ENCODE measurements at regions not wholly inside any gene's neighbourhood (a gene's known extent, or its start where the extent isn't known, plus 50 kb on each side); places are given as distances from the start of the nearest gene placed in this dataset.

- no peak for DNase-seq
Observed at GRCh38 chr6:92617721-92618120, 801.6 kb downstream of the EPHA7 start.

DNA sequence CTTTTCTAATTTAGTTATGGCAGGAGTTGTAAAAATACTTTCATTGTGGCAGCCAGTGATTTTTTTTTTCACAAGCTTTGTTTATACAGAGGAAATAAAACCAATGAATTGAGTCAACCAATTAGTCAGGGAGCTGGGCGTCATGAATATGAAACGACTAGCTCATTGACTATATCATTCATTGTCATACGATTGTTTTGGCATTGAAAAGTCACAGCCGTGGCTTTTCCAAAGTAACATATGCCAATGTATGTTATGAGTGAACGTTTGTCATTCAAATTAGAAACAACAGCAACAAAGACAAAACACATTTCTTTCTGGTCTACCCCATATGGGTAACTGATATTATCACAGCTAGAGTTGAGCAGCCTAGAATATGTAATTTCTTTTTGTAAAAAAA, 810.6 kb downstream of the EPHA7 start:
- DNase-seq, result no peak

- DNase-seq, result no peak
Observed at GRCh38 chr6:92593201-92593600, 826.2 kb downstream of the EPHA7 start.

DNA sequence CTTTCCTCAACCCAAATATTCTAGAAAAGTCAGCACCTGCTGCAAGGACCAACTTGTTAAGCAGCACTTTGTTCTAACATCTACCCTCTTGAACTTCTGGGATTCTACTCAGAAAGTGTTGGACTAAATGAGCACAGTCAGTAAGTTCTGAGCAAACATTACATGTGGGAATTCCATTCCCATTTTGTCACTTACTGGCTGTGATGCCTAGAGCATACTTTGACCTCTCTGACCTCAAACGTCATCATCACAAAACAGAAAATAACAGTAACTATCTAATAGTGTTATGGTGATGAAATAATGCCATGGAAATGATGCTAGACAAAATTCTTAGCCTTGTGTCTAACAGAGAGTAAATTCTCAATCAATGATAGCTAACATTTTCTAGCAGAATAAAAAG, 829.4 kb downstream of the EPHA7 start:
- DNase-seq, result no peak

DNA sequence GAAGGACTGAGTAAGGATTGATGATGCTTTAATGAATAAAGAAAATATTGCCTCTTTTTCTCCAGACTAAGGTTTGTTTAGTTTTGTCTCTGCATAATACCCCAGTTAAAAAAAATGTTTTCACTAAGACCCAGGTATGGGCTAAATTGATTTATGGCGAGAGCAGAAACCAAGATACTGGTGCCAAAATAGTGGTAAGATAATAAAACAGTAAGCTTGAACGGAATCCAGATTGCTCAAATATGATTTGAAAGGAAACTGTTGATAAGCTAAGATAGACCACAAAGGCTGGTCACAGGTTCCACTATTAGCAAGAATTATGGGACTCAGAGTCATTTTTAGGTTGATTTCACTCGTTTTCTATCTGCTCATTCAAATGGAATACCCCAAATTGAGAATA, 831.2 kb downstream of the EPHA7 start:
- DNase-seq, result no peak

- no peak for DNase-seq
Observed at GRCh38 chr6:92587525-92587924, 831.8 kb downstream of the EPHA7 start.

DNA sequence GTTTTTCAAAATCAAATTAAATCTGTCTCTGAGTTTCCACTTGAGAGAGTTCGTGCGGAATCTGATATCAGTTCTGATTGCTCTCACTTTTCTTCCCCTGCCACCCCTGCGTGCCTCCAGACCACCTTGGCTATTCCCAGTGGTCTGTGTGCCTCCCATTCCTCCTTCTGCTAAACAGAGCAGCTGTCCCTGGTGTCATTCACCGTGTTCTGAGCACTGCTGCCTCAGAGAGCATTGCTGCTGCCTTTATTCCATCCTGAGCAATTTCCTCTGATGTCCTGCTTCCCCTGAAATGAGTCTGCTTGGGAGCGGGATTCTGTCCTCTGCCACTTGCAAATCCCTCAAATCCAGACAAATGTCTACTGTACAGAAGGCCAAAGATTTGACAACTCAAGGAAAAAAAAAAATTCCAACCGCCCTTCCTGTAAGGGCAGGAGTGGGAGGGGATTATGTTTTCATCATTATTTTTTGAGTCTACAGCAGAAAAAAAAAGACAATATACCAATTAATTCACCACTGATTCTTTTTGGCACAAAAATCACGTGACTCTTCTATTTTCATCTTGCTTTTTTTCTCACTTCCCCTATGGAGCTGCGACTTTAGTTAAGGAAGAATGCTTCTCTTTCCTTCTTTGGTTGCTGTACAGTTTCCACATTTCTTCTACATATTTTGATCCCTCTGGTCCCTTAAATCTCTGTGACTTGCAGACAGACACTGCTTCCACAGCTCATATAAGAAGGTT, 833.0 kb downstream of the EPHA7 start:
- no peak for DNase-seq

GRCh38 chr6:92582211-92582610, 837.1 kb downstream of the EPHA7 start:
- DNase-seq, result no peak

DNA sequence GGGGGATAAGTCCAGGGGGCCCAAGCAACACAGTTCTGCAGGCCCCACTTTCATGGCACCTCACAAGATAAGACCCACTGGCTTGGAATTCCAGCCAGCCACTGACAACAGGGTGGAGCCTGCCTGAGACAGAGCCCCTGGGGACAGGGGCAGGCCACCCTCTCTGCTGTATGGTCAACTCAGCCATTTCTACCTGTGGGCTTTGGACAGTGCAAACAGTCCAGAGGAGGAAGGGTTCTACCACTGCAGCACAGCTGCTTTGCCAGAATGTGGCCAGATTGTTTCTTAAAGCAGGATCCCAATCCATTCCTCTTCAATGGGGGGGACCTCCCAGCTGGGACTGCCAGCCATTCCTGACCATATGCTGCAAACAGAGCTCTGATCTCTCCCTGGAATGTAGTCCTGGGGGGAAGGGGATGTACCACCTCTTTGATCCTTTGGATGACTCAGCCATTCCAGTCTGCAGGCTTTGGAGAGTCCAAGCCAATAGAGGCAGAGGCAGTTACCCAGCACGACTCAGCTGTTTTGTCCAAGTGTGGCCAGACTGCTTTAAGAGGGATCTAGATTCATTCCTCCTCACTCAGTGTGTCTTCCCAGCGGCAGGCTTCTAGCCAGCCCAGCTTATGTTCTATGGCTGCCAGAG, 842.2 kb downstream of the EPHA7 start:
- DNase-seq, result no peak

DNA sequence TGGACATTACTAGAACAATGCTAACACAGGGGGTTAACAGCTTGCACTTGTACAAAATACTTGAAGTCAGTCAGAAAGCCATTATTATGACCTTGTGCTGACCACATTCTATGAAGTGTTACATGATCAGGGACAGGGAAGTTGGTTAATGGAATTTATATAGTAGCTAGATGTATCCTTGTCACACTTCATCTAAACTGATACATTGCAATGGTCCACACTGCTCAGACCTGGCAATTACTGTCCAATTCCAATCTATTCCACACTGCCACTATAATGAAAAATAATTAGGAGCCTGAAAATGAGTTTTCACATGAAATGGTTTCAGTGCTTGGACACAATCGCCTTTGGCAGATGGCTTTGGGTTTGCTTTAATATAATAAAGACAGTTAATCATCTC, 850.8 kb downstream of the EPHA7 start:
- DNase-seq, result no peak

- no peak for DNase-seq
Observed at GRCh38 chr6:92566632-92567031, 852.7 kb downstream of the EPHA7 start.

DNA sequence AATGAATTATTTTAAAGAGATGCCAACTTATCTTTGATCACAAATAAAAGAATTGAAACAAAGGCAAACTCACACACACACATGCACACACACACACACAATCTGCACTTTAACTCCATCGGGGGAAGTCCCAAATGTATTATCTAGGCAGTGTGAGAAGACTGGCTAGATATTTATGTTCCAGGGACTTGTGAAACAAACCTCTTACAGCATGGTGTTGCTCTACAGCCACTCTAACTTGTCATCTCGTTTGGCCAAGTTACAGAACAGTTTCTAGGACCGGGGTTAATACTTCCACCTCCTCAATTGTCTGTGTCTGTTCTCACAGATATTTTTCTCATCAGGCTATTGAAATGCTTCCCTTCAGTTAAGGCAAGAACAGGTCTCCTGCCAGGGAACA, 855.0 kb downstream of the EPHA7 start:
- DNase-seq, result no peak

- no peak for DNase-seq
Observed at GRCh38 chr6:92559611-92560010, 859.7 kb downstream of the EPHA7 start.

DNA sequence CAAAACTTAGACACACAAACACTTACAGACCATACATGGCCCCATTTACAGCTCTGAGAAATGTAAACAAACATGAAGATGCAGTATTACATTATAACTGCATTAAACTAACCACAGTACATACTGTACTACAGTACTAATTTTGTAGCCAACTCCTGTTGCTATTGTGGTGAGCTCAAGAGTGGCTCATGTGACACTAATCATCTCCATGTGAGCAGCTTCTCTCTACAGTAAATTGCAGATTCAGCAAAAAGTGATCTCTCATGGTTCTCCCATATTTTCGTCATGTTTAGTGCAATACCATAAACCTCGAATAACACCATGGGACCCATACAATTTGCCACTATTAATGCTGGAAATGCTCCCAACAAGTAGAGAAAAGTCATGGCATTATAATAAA, 860.4 kb downstream of the EPHA7 start:
- no peak for DNase-seq

DNA sequence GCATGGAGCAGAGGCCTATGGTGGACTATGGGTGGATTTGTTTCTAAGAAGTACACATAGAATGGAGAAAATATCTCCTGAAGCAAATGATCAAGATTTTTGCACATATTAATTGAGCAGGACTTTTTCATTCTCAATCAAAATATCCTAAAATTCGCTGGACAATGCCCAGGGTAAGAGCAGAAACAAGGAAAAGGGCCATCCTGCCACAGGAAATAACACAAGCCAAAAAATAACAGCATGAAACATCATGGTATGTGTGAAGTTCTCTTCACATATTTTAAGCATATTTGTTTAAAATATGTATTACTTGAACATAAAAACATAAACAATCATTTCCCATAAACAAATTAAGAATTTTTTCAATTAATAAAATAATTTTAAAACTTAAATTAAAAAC, 868.9 kb downstream of the EPHA7 start:
- DNase-seq, result no peak

DNA sequence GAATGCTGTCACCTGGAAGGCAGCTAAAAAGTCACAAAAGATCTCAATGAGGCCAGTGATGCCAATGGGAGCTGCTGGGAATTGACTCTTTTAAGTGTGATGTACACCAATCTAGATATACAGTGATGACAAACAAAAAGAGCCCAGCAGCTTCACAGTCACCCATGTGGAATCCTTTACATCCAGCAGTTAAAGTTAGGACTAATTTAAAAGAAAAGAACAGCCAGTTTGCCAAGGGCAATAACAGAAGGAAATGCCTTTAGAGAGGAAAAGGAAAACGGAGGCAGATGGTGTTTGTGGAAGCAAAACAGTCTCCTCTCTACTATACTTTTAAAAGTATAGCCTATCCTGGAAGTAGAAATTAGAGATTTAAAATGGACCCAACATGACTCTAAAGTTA, 873.5 kb downstream of the EPHA7 start:
- DNase-seq, result no peak

DNA sequence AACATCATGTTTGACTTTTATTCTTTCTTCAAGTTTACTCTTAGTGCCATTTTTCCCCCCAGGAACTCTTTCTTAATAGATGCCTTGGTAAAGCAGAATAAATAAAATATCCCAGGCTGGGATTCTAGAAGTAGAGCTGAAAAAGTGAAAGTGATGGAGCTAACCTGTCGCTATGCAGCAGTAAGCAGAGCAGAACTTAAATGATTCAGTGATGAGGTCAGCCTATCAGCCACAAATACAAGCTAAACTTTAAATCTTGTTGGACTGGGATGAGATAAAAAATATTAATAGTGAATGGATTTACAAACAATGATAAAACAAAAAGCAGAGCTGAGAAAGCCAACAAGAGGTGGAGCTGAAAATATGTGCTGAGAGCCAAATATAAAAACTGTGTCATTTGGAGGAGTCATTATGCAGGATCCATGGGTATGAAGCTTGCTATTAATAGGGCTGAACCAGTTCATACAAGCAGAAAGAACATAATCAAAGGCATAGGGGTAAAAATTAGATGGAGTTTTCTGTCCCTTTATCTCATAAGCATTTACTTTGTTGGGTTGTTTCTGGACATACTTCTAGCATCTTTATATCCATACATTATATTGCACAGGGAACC, 877.8 kb downstream of the EPHA7 start:
- DNase-seq, result no peak

GRCh38 chr6:92538926-92539325, 880.4 kb downstream of the EPHA7 start:
- no peak for DNase-seq

DNA sequence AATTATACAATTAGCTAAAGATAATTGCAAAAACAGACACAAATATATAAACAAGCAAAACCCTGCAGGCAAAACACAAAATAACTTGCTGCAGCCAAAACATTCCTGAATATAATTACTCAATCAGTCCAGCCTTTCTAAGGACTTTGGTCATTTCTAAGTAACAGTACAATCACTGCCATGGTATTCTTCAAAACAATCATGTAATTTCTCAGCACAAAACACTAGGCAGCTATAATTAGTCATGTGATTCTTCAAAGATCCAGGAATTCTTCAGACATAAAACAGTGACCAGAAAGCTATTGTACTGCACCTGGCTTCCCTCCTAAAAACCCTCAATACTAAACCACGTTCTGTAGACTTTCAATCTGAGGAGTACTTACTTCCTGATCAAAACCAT, 881.1 kb downstream of the EPHA7 start:
- no peak for DNase-seq

DNA sequence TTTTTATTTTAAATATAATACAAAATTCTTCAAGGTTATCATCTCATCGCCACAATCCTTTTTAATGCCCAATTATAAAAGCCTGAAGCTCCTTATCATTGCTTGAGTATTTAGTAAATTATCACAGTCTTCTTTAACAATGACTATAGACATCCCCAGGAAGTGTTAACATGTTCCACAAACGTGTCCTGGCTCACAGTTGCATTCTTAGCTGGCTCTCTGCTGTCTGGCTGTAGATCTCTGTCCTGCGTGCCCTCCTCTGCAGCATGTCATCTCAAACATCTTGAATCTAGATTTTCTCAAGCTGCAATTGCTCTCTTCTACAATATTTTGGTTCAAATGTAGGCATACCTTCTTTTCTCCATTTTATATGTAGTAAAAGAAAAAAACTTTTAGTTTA, 885.2 kb downstream of the EPHA7 start:
- no peak for DNase-seq

GRCh38 chr6:92522589-92522988, 896.8 kb downstream of the EPHA7 start:
- no peak for DNase-seq

DNA sequence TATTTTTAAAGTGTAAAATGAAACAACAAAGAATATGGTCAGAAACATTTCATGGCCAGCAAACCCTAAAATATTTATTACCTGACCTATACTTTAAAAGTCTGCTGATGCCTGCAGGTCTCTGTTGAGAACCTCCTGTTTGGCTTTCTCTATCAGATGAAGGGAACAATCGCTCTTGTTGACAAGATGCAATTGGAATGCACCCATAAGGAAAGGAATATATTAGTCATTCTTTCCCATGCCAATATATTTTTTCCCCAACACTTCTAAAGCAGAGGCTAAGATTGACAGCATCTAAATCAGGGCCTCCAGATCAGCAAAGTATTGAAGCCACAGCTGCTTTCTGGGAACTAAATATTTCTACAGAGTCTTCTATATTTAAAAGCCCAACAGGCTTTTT, 897.8 kb downstream of the EPHA7 start:
- no peak for DNase-seq

- DNase-seq, result no peak
Observed at GRCh38 chr6:92510137-92510536, 909.2 kb downstream of the EPHA7 start.

DNA sequence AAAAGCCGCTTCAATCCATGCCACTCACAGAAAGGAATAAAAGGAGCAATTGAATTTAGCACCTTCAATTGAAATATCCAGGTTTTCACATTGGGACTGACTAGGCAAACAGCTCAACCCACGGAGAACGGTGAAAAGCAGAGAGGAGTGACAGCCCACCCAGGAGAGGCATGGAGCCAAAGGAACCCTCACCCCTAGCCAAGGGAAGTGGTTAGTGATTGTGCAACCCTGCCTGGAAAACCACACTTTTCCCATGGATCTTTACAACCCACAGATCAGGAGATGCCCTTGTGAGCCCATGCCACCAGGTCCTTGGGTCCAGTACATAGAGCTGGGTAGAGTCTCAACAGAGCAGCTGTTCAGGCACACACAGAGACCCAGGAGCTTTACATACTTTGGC, 911.8 kb downstream of the EPHA7 start:
- DNase-seq, result no peak
